Central memory CD4-positive, alpha-beta T cell (primary cell): ENCODE measurements at regions not wholly inside any gene's neighbourhood (a gene's known extent, or its start where the extent isn't known, plus 50 kb on each side); places are given as distances from the start of the nearest gene placed in this dataset.
"Not testable (repeated sequence)": the region's sequence is repeated elsewhere in the genome, so short reads cannot be mapped to it uniquely, and the experiment has no call there.

Experiments used
- DNase-seq: peaks from one replicate; pipeline ENCODE4 v3.0.0; 2022

GRCh38 chr6:93749191-93749590, 329.8 kb upstream of the EPHA7 start:
- no peak for DNase-seq

- no peak for DNase-seq
Observed at GRCh38 chr6:93746892-93747291, 327.5 kb upstream of the EPHA7 start.

GRCh38 chr6:93745306-93745705, 325.9 kb upstream of the EPHA7 start:
- DNase-seq: no peak

- no peak for DNase-seq
Observed at GRCh38 chr6:93735099-93735498, 315.7 kb upstream of the EPHA7 start.

GRCh38 chr6:93731306-93731705, 311.9 kb upstream of the EPHA7 start:
- DNase-seq: no peak

- DNase-seq: no peak
Observed at GRCh38 chr6:93728150-93728549, 308.8 kb upstream of the EPHA7 start.

- DNase-seq: no peak
Observed at GRCh38 chr6:93727447-93727846, 308.1 kb upstream of the EPHA7 start.

GRCh38 chr6:93721386-93722048, 302.2 kb upstream of the EPHA7 start:
- no peak for DNase-seq

GRCh38 chr6:93713974-93714373, 294.6 kb upstream of the EPHA7 start:
- DNase-seq: no peak

GRCh38 chr6:93703431-93703830, 284.1 kb upstream of the EPHA7 start:
- no peak for DNase-seq

GRCh38 chr6:93701526-93701925, 282.2 kb upstream of the EPHA7 start:
- no peak for DNase-seq

- DNase-seq: no peak
Observed at GRCh38 chr6:93685494-93685893, 266.1 kb upstream of the EPHA7 start.

- no peak for DNase-seq
Observed at GRCh38 chr6:93684339-93684738, 265.0 kb upstream of the EPHA7 start.

GRCh38 chr6:93679836-93680235, 260.5 kb upstream of the EPHA7 start:
- DNase-seq: no peak

GRCh38 chr6:93678841-93679454, 259.6 kb upstream of the EPHA7 start:
- DNase-seq: no peak

GRCh38 chr6:93677264-93677965, 258.1 kb upstream of the EPHA7 start:
- no peak for DNase-seq

GRCh38 chr6:93676581-93676980, 257.2 kb upstream of the EPHA7 start:
- no peak for DNase-seq

- no peak for DNase-seq
Observed at GRCh38 chr6:93675856-93676417, 256.6 kb upstream of the EPHA7 start.

- DNase-seq: no peak
Observed at GRCh38 chr6:93663111-93663510, 243.8 kb upstream of the EPHA7 start.

- DNase-seq: no peak
Observed at GRCh38 chr6:93654548-93654947, 235.2 kb upstream of the EPHA7 start.

GRCh38 chr6:93644611-93645010, 225.3 kb upstream of the EPHA7 start:
- DNase-seq: no peak

- no peak for DNase-seq
Observed at GRCh38 chr6:93639126-93639525, 219.8 kb upstream of the EPHA7 start.

GRCh38 chr6:93636987-93637664, 217.8 kb upstream of the EPHA7 start:
- DNase-seq: not testable (repeated sequence)
